Fibroblast of pulmonary artery (primary cell): ENCODE measurements at regions not wholly inside any gene's neighbourhood (a gene's known extent, or its start where the extent isn't known, plus 50 kb on each side); places are given as distances from the start of the nearest gene placed in this dataset.

ENCODE experiments used
- DNase-seq: peaks from one replicate; pipeline ENCODE4 v3.0.0-alpha.2; 2010; ENCODE audit warnings: low read depth
- H3K4me3 ChIP-seq: replicated peaks from 2 replicates; pipeline ENCODE4 v1.5.1; 2011; ENCODE audit warnings: low read depth, mild to moderate bottlenecking, control low read depth, low read length, moderate library complexity
- TF ChIP-seq, protein P1 (sequence below): IDR thresholded peaks from 2 replicates; pipeline ENCODE4 v1.5.1; 2011; ENCODE audit warnings: mild to moderate bottlenecking, control low read depth, low read length, inconsistent platforms; ENCODE audit errors: missing control alignments

DNA sequence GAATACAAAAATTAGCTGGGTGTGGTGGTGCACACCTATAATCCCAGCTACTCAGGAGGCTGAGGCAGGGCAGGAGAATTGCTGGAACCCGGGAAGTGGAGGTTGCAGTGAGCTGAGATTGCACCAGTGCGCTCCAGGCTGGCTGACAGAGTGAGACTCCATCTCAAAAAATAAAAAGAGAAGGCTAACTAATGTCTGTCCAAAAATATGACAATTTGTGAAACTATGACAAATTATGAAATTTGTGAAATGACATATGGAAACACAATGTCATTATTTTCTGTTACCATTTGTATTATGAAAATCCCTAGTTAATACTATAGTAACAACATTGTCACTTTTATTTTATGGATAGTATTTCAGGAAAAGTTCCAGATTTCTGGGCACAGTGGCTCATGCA is 1306.3 kb upstream of the EPHA6 start:
- TF ChIP-seq, protein P1, sequence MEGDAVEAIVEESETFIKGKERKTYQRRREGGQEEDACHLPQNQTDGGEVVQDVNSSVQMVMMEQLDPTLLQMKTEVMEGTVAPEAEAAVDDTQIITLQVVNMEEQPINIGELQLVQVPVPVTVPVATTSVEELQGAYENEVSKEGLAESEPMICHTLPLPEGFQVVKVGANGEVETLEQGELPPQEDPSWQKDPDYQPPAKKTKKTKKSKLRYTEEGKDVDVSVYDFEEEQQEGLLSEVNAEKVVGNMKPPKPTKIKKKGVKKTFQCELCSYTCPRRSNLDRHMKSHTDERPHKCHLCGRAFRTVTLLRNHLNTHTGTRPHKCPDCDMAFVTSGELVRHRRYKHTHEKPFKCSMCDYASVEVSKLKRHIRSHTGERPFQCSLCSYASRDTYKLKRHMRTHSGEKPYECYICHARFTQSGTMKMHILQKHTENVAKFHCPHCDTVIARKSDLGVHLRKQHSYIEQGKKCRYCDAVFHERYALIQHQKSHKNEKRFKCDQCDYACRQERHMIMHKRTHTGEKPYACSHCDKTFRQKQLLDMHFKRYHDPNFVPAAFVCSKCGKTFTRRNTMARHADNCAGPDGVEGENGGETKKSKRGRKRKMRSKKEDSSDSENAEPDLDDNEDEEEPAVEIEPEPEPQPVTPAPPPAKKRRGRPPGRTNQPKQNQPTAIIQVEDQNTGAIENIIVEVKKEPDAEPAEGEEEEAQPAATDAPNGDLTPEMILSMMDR: no peak
- no peak overlapping the region for H3K4me3 ChIP-seq
- DNase-seq: no peak

DNA sequence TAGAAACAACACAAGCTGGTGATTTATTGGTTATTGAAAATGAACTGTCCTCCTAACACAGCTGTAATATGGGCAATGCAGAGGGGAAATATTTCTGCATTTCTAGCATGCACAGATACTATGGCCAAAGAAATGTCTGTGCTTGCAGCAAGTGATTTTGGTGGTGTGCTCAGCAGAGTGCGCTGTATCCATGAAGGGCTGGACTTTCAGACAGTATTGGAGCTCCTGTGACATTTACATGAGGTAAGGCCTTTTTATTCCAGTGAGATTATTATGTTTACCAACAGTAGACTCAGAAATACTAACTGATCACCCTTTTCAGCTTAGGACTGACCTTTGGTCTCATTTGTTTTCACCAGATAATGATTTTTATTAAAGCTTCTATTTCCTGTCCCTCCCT is 1302.6 kb upstream of the EPHA6 start:
- no peak overlapping the region for H3K4me3 ChIP-seq
- DNase-seq: no peak
- TF ChIP-seq, protein P1: no peak

DNA sequence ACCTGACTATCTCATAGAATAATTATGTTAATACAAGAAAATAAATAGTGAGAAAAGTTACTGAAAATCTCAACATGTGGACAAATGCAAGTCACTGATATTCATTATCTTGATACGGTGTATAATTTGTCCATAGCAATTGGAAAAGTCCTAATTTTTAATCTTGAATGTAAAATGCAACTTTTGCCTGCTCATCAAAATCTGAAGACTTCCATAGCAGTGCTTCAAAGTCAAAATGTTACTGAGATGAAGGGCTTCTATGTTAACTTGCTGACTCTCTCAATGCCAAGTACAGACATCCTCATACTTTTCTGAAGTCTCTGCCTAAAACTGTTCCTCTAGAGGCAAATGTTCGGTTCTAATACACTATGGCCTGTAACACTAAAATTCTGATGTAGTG is 1300.1 kb upstream of the EPHA6 start:
- no peak overlapping the region for H3K4me3 ChIP-seq
- TF ChIP-seq, protein P1: no peak
- no peak for DNase-seq

- H3K4me3 ChIP-seq: no peak overlapping the region
- TF ChIP-seq, protein P1: no peak
- DNase-seq: no peak
Measured at GRCh38 chr3:95521396-95521795, 1293.0 kb upstream of the EPHA6 start.

DNA sequence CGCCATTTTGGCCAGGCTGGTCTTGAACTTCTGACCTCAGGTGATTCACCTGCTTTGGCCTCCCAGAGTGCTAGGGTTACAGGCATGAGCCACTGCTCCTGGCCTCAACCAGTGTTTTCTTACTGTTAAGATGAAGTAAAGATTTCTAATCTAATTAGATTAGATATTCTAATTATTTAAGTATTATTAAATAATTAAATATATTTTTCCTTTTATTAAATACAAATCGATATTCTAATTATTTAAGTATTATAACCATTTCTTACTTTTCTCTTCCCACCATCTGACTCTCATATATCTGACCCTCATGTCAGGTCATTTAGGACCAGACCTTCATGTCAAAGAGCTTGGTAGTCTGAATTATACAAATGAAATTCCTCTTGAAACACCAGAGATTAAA is 1291.9 kb upstream of the EPHA6 start:
- H3K4me3 ChIP-seq: no peak overlapping the region
- TF ChIP-seq, protein P1: no peak
- DNase-seq: no peak

GRCh38 chr3:95539950-95540483 is 1274.4 kb upstream of the EPHA6 start:
- TF ChIP-seq, protein P1: no peak
- no peak for DNase-seq
- H3K4me3 ChIP-seq: no peak overlapping the region

- TF ChIP-seq, protein P1: no peak
- no peak overlapping the region for H3K4me3 ChIP-seq
- DNase-seq: no peak
Measured at GRCh38 chr3:95565502-95565901, 1248.9 kb upstream of the EPHA6 start.
